ENCODE measurements at regions not wholly inside any gene's neighbourhood (a gene's known extent, or its start where the extent isn't known, plus 50 kb on each side); places are given as distances from the start of the nearest gene placed in this dataset.

DNA sequence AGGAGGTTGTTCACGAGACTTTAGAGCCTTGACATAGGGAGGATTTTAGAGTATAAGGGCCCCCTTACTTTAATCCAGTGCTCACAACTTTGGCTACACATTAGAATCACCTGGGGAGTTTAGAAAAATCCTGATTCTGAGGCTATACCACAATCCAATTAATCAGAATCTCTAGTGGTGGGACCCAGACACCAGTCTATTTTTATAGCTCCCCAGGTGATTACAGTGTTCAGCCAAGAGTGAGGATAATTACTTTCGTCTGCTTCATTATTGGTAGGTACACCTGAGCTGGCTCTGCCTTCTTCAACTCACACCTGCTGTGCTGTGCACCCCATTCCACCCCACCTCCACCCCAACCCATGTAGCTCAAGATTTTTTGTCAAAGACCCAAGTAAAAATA lies 141.3 kb upstream of the EPB41L4A start:
- H3K27ac Mint-ChIP-seq (ENCODE audit: low read depth) = no peak overlapping the region
- no peak for DNase-seq (ENCODE audit: low spot score in 2 of 2)
- ATAC-seq (replicated peaks; ENCODE audit: extremely low read depth, poor library complexity, severe bottlenecking) = no peak
- H3K4me1 Mint-ChIP-seq = no peaks in the 10 kb centered on the region
- no peak overlapping the region for H3K4me3 Mint-ChIP-seq
- peaks cover 6% of the 10 kb centered on the region for H3K9me3 Mint-ChIP-seq
- peaks cover 2% of the 10 kb centered on the region for H3K36me3 Mint-ChIP-seq (ENCODE audit: insufficient read depth)
- peaks cover 7% of the 10 kb centered on the region for H3K27me3 Mint-ChIP-seq

DNA sequence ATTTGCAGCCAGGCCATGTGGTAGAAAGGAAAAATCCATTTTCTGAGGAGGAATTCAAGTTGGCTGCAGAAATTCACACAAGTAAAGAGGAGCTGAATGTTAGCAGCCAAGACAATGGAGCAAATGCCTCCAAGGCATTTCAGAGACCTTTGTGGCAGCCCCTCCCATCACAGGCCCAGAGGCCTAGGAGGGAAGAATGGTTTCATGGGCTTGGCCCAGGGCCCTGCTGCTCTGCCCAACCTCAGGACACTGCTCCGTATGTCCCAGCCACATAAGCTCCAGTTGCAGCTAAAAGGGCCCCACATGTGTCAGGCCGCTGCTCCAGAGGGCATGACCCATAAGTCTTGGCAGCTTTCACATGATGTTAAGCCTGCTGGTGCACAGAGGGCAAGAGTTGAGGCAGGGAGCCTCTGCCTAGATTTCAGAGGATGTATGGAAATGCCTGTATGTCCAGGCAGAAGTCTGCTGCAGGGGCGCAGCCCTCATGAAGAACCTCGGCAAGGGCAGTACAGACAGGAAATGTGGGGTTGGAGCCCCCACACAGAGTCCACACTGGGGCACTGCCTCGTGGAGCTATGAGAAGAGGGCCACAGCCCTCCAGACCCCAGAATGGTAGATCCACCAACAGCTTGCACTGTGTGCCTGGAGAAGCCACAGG lies 144.2 kb upstream of the EPB41L4A start:
- Mint-ChIP-seq H3K4me3 (no peak overlapping the region), H3K27ac (ENCODE audit: low read depth) (no peak overlapping the region), H3K9me3 (peaks cover 6% of the 10 kb centered on the region), H3K36me3 (ENCODE audit: insufficient read depth) (peaks cover 2% of the 10 kb centered on the region), H3K27me3 (peaks cover 29% of the 10 kb centered on the region), H3K4me1 (no peaks in the 10 kb centered on the region)
- no peak for DNase-seq (ENCODE audit: low spot score in 2 of 2)
- no peak for ATAC-seq (replicated peaks; ENCODE audit: extremely low read depth, poor library complexity, severe bottlenecking)

DNA sequence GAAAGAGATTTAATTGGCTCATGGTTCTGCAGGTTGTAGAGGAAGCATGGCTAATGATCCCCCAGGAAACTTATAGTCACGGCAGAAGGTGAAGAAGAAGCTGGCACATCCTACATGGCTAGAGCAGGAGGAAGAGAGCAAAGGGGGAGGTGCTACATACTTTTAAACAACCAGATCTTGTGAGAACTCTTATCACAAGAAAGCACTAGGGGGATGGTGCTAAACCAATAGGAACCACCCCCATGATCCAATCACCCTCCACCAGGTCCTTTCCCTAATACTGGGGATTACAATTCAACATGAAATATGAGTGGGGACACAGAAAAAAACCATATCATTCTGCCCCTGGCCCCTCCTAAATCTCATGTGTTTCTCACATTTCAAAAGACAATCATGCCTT lies 147.2 kb upstream of the EPB41L4A start:
- ATAC-seq (replicated peaks; ENCODE audit: extremely low read depth, poor library complexity, severe bottlenecking) (no peak), DNase-seq (ENCODE audit: low spot score in 2 of 2) (no peak)
- Mint-ChIP-seq H3K27me3 (peaks cover 37% of the 10 kb centered on the region), H3K27ac (ENCODE audit: low read depth) (no peak overlapping the region), H3K9me3 (peaks cover 6% of the 10 kb centered on the region), H3K4me1 (no peaks in the 10 kb centered on the region), H3K36me3 (ENCODE audit: insufficient read depth) (no peaks in the 10 kb centered on the region), H3K4me3 (no peak overlapping the region)

DNA sequence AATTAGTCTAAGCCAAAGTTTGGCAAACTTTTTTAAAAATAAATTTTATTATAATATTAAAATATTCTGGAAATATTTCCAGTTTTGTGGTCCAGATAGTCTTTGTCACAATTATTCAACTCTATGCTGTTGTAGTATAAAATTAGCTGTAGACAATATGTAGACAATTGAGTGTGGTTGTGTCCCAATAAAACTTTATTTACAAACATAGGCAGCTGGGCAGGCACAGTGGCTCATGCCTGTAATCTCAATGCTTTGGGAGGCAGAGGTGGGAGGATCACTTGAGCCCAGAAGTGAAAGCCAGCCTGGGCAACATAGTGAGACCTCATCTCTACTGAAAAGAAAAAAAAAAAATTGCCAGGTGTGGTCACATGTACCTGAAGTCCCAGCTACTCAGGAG lies 150.5 kb upstream of the EPB41L4A start:
- Mint-ChIP-seq H3K36me3 (ENCODE audit: insufficient read depth) (no peaks in the 10 kb centered on the region), H3K4me1 (no peaks in the 10 kb centered on the region), H3K27ac (ENCODE audit: low read depth) (no peak overlapping the region), H3K9me3 (no peaks in the 10 kb centered on the region), H3K4me3 (no peak overlapping the region), H3K27me3 (peaks cover 50% of the 10 kb centered on the region)
- ATAC-seq (replicated peaks; ENCODE audit: extremely low read depth, poor library complexity, severe bottlenecking) (no peak), DNase-seq (ENCODE audit: low spot score in 2 of 2) (no peak)

GRCh38 chr5:112570708-112571444 lies 151.8 kb upstream of the EPB41L4A start:
- Mint-ChIP-seq H3K27me3 (peaks cover 38% of the 10 kb centered on the region), H3K36me3 (ENCODE audit: insufficient read depth) (no peaks in the 10 kb centered on the region)
- no peak for DNase-seq (ENCODE audit: low spot score in 2 of 2)

GRCh38 chr5:112573441-112573840 lies 154.4 kb upstream of the EPB41L4A start:
- Mint-ChIP-seq H3K4me3 (no peak overlapping the region), H3K9me3 (no peaks in the 10 kb centered on the region)

More at GRCh38 chr5:112570708-112571444, 151.8 kb upstream of the EPB41L4A start:
- ATAC-seq (replicated peaks; ENCODE audit: extremely low read depth, poor library complexity, severe bottlenecking) = no peak
- Mint-ChIP-seq H3K9me3 (no peaks in the 10 kb centered on the region), H3K4me3 (no peak overlapping the region), H3K4me1 (no peaks in the 10 kb centered on the region), H3K27ac (ENCODE audit: low read depth) (no peak overlapping the region)

DNA sequence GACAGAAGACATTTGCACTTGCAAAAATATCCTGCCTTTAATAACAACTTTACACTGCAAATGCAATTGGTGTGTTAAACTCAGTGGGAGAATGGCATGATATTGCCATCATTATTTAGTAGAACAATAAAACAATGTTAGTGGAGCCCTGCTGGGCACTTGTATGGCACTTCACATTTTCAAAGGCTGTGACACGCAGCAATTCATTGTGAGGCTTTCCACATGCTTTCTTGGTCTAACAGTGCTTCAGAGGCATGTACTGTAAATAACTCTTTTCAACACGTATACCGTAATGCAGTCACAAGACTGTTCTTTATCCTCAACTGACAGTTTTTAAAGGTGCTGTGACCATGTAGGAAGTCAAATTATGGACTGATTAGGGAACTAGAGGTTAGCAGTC lies 155.5 kb upstream of the EPB41L4A start:
- Mint-ChIP-seq H3K36me3 (ENCODE audit: insufficient read depth) (no peaks in the 10 kb centered on the region), H3K4me3 (no peak overlapping the region), H3K9me3 (no peaks in the 10 kb centered on the region), H3K27ac (ENCODE audit: low read depth) (no peak overlapping the region), H3K27me3 (peaks cover 19% of the 10 kb centered on the region), H3K4me1 (no peaks in the 10 kb centered on the region)
- DNase-seq (ENCODE audit: low spot score in 2 of 2) = no peak
- no peak for ATAC-seq (replicated peaks; ENCODE audit: extremely low read depth, poor library complexity, severe bottlenecking)

More at GRCh38 chr5:112573441-112573840, 154.4 kb upstream of the EPB41L4A start:
- Mint-ChIP-seq H3K27ac (ENCODE audit: low read depth) (no peak overlapping the region), H3K4me1 (no peaks in the 10 kb centered on the region), H3K27me3 (peaks cover 20% of the 10 kb centered on the region), H3K36me3 (ENCODE audit: insufficient read depth) (no peaks in the 10 kb centered on the region)
- ATAC-seq (replicated peaks; ENCODE audit: extremely low read depth, poor library complexity, severe bottlenecking) (no peak), DNase-seq (ENCODE audit: low spot score in 2 of 2) (no peak)

- no peak for ATAC-seq (replicated peaks; ENCODE audit: extremely low read depth, poor library complexity, severe bottlenecking)
- H3K4me3 Mint-ChIP-seq = no peak overlapping the region
- no peaks in the 10 kb centered on the region for H3K4me1 Mint-ChIP-seq
- H3K9me3 Mint-ChIP-seq = no peaks in the 10 kb centered on the region
- peaks cover 12% of the 10 kb centered on the region for H3K27me3 Mint-ChIP-seq
- no peak for DNase-seq (ENCODE audit: low spot score in 2 of 2)
- H3K27ac Mint-ChIP-seq (ENCODE audit: low read depth) = no peak overlapping the region
- no peaks in the 10 kb centered on the region for H3K36me3 Mint-ChIP-seq (ENCODE audit: insufficient read depth)
Measured at GRCh38 chr5:112576298-112576925, 157.3 kb upstream of the EPB41L4A start.

DNA sequence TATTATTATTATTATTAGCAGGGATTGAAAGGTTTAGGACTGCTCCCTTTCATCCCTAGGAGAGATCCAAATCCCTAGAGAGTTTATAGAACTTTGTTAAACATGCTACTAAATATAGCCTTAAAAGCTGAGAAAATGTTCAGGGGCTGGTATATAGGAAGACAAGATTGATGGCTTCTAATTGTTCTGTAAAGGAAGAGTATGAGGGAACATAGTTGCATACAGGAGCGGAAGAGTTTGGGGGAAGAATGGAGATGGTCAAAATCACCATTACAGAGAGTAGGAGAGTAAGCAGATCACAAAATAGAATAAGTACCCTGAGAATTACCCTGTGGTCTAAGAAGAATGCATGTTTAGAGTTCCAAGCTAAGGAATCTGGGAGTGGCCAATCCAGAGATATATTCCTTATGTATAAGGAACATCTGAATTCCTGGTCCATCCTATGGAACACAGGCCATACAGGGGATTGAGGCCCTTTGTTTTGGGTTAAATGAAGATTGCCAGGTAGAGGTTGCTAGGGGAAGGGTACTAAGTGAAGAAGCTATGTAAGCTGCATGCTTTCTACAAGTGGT lies 158.0 kb upstream of the APC start:
- H3K27me3 Mint-ChIP-seq = peaks cover 10% of the 10 kb centered on the region
- ATAC-seq (replicated peaks; ENCODE audit: extremely low read depth, poor library complexity, severe bottlenecking) = no peak
- no peaks in the 10 kb centered on the region for H3K9me3 Mint-ChIP-seq
- no peak overlapping the region for H3K4me3 Mint-ChIP-seq
- DNase-seq (ENCODE audit: low spot score in 2 of 2) = no peak
- H3K27ac Mint-ChIP-seq (ENCODE audit: low read depth) = no peak overlapping the region
- peaks cover 1% of the 10 kb centered on the region for H3K36me3 Mint-ChIP-seq (ENCODE audit: insufficient read depth)
- H3K4me1 Mint-ChIP-seq = no peaks in the 10 kb centered on the region

GRCh38 chr5:112581811-112582320 lies 155.8 kb upstream of the APC start:
- no peak for ATAC-seq (replicated peaks; ENCODE audit: extremely low read depth, poor library complexity, severe bottlenecking)
- no peak overlapping the region for H3K4me3 Mint-ChIP-seq
- DNase-seq (ENCODE audit: low spot score in 2 of 2) = no peak
- peaks cover 1% of the 10 kb centered on the region for H3K36me3 Mint-ChIP-seq (ENCODE audit: insufficient read depth)
- H3K4me1 Mint-ChIP-seq = no peaks in the 10 kb centered on the region
- peaks cover 30% of the 10 kb centered on the region for H3K27me3 Mint-ChIP-seq
- H3K27ac Mint-ChIP-seq (ENCODE audit: low read depth) = no peak overlapping the region
- H3K9me3 Mint-ChIP-seq = no peaks in the 10 kb centered on the region

- no peak overlapping the region for H3K4me3 Mint-ChIP-seq
- no peak for ATAC-seq (replicated peaks; ENCODE audit: extremely low read depth, poor library complexity, severe bottlenecking)
- no peaks in the 10 kb centered on the region for H3K9me3 Mint-ChIP-seq
- no peak for DNase-seq (ENCODE audit: low spot score in 2 of 2)
- no peaks in the 10 kb centered on the region for H3K4me1 Mint-ChIP-seq
- H3K27ac Mint-ChIP-seq (ENCODE audit: low read depth) = no peak overlapping the region
- H3K27me3 Mint-ChIP-seq = peaks cover 43% of the 10 kb centered on the region
- H3K36me3 Mint-ChIP-seq (ENCODE audit: insufficient read depth) = peaks cover 1% of the 10 kb centered on the region
Measured at GRCh38 chr5:112583166-112583565, 154.5 kb upstream of the APC start.

GRCh38 chr5:112584781-112585180 lies 152.9 kb upstream of the APC start:
- Mint-ChIP-seq H3K9me3 (no peaks in the 10 kb centered on the region), H3K27me3 (peaks cover 59% of the 10 kb centered on the region), H3K36me3 (ENCODE audit: insufficient read depth) (peaks cover 1% of the 10 kb centered on the region), H3K4me1 (no peaks in the 10 kb centered on the region), H3K27ac (ENCODE audit: low read depth) (no peak overlapping the region), H3K4me3 (no peak overlapping the region)
- DNase-seq (ENCODE audit: low spot score in 2 of 2) (no peak), ATAC-seq (replicated peaks; ENCODE audit: extremely low read depth, poor library complexity, severe bottlenecking) (no peak)
